AG20443 (cell line): ENCODE measurements at regions not wholly inside any gene's neighbourhood (a gene's known extent, or its start where the extent isn't known, plus 50 kb on each side); places are given as distances from the start of the nearest gene placed in this dataset.
"Not testable (repeated sequence)": the region's sequence is repeated elsewhere in the genome, so short reads cannot be mapped to it uniquely, and the experiment has no call there.

ENCODE experiments used
- DNase-seq: peaks from one replicate; pipeline ENCODE4 v3.0.0; 2012; ENCODE audit warnings: low spot score, mixed read lengths

- no peak for DNase-seq
Observed at GRCh38 chr17:68141050-68141449, 105.5 kb downstream of the KPNA2 start.

- no peak for DNase-seq
Observed at GRCh38 chr17:68142595-68142994, 105.2 kb upstream of the AMZ2 start.

GRCh38 chr17:68143425-68143824, 104.4 kb upstream of the AMZ2 start:
- DNase-seq = no peak

GRCh38 chr17:68145088-68145487, 102.8 kb upstream of the AMZ2 start:
- no peak for DNase-seq

GRCh38 chr17:68148936-68149335, 98.9 kb upstream of the AMZ2 start:
- no peak for DNase-seq

- DNase-seq = no peak
Observed at GRCh38 chr17:68152161-68152571, 95.7 kb upstream of the AMZ2 start.

GRCh38 chr17:68155692-68156091, 92.2 kb upstream of the AMZ2 start:
- no peak for DNase-seq

- no peak for DNase-seq
Observed at GRCh38 chr17:68161644-68162428, 86.0 kb upstream of the AMZ2 start.

- DNase-seq = not testable (repeated sequence)
Observed at GRCh38 chr17:68168273-68169164, 79.3 kb upstream of the AMZ2 start.

GRCh38 chr17:68169165-68169821, 78.5 kb upstream of the AMZ2 start:
- not testable (repeated sequence) for DNase-seq

- DNase-seq = no peak
Observed at GRCh38 chr17:68169840-68170239, 78.0 kb upstream of the AMZ2 start.

GRCh38 chr17:68170246-68170645, 77.6 kb upstream of the AMZ2 start:
- DNase-seq = no peak

GRCh38 chr17:68172461-68172954, 75.3 kb upstream of the AMZ2 start:
- DNase-seq = peak; percentile 53

- DNase-seq = no peak
Observed at GRCh38 chr17:68175416-68175815, 72.4 kb upstream of the AMZ2 start.

GRCh38 chr17:68175905-68176304, 71.9 kb upstream of the AMZ2 start:
- no peak for DNase-seq

- DNase-seq = no peak
Observed at GRCh38 chr17:68176718-68177117, 71.1 kb upstream of the AMZ2 start.

- DNase-seq = no peak
Observed at GRCh38 chr17:68178831-68179230, 69.0 kb upstream of the AMZ2 start.

- no peak for DNase-seq
Observed at GRCh38 chr17:68179236-68179925, 68.5 kb upstream of the AMZ2 start.

- no peak for DNase-seq
Observed at GRCh38 chr17:68179926-68180285, 67.9 kb upstream of the AMZ2 start.

GRCh38 chr17:68182011-68182306, 65.9 kb upstream of the AMZ2 start:
- DNase-seq = no peak

GRCh38 chr17:68182940-68183551, 64.8 kb upstream of the AMZ2 start:
- no peak for DNase-seq

- DNase-seq = no peak
Observed at GRCh38 chr17:68184141-68184571, 63.7 kb upstream of the AMZ2 start.
